KMS-11 (cell line): ENCODE measurements at regions not wholly inside any gene's neighbourhood (a gene's known extent, or its start where the extent isn't known, plus 50 kb on each side); places are given as distances from the start of the nearest gene placed in this dataset.

Experiments used
- H2AFZ ChIP-seq: fragments of 200-600 bp; sonication (generic); 2 replicates; pipeline ENCODE4 v1.6.1; 2016; ENCODE audit warnings: antibody characterized with exemption, mixed run types, low read depth
- H3K27ac ChIP-seq: fragments of 200-600 bp; sonication (generic); 2 replicates; pipeline ENCODE4 v1.6.1; 2016; ENCODE audit warnings: mild to moderate bottlenecking, mixed run types
- H3K27me3 ChIP-seq: fragments of 200-600 bp; sonication (generic); 2 replicates; pipeline ENCODE4 v1.6.1; 2017; ENCODE audit warnings: mild to moderate bottlenecking, low read depth, mixed run types, moderate library complexity; ENCODE audit not compliant: insufficient read depth
- H3K36me3 ChIP-seq: fragments of 200-600 bp; sonication (generic); 2 replicates; pipeline ENCODE4 v1.6.1; 2017; ENCODE audit warnings: mild to moderate bottlenecking, mixed run types; ENCODE audit not compliant: insufficient read depth
- H3K4me1 ChIP-seq: fragments of 200-600 bp; sonication (generic); 2 replicates; pipeline ENCODE4 v1.6.1; 2016; ENCODE audit warnings: mild to moderate bottlenecking, low read depth, mixed run types; ENCODE audit not compliant: poor library complexity, severe bottlenecking
- H3K4me2 ChIP-seq: fragments of 200-600 bp; sonication (generic); 2 replicates; pipeline ENCODE4 v1.7.0; 2016; ENCODE audit warnings: mild to moderate bottlenecking, mixed run types
- H3K4me3 ChIP-seq: fragments of 200-600 bp; sonication (generic); IDR thresholded peaks from 2 replicates; pipeline ENCODE4 v1.6.1; 2017; ENCODE audit warnings: low read depth, low read length, mixed read lengths; ENCODE audit not compliant: insufficient read depth
- H3K79me2 ChIP-seq: fragments of 200-600 bp; sonication (generic); 2 replicates; pipeline ENCODE4 v1.6.1; 2016; ENCODE audit warnings: low read depth, mixed run types; ENCODE audit not compliant: insufficient read depth
- H3K9ac ChIP-seq: fragments of 200-600 bp; sonication (generic); 2 replicates; pipeline ENCODE4 v1.6.1; 2016; ENCODE audit warnings: mild to moderate bottlenecking, mixed run types
- H4K20me1 ChIP-seq: fragments of 200-600 bp; sonication (generic); 2 replicates; pipeline ENCODE4 v1.6.1; 2016; ENCODE audit warnings: mild to moderate bottlenecking, mixed run types; ENCODE audit not compliant: insufficient read depth
- CTCF ChIP-seq: fragments of 200-600 bp; sonication (generic); conservative IDR thresholded peaks from 2 replicates; pipeline ENCODE4 v1.6.1; 2017; ENCODE audit warnings: low read depth, mild to moderate bottlenecking, antibody characterized with exemption, low read length, moderate library complexity, mixed read lengths

- H3K4me1 ChIP-seq = no peaks in the 10 kb centered on the region
- H3K27ac ChIP-seq = no peak overlapping the region
- no peak overlapping the region for H2AFZ ChIP-seq
- no peak overlapping the region for H3K4me3 ChIP-seq
- no peaks in the 10 kb centered on the region for H3K27me3 ChIP-seq
- H4K20me1 ChIP-seq = no peaks in the 10 kb centered on the region
- H3K4me2 ChIP-seq = no peak overlapping the region
- no peak overlapping the region for H3K9ac ChIP-seq
- no peaks in the 10 kb centered on the region for H3K36me3 ChIP-seq
- TF ChIP-seq CTCF = no peak
- H3K79me2 ChIP-seq = no peaks in the 10 kb centered on the region
These were observed 431.2 kb upstream of the TCF4 start for GRCh38 chr18:56019156-56019555.

GRCh38 chr18:56009411-56009810 is 421.4 kb upstream of the TCF4 start:
- H3K4me2 ChIP-seq = no peak overlapping the region
- no peak overlapping the region for H3K4me3 ChIP-seq

GRCh38 chr18:56003720-56004088 is 415.7 kb upstream of the TCF4 start:
- Histone ChIP-seq H3K27ac (peak overlapping the region; percentile 2; the same call in 1 of the 2 replicates), H3K4me2 (peak overlapping the region; percentile 30; the same call in 1 of the 2 replicates), H4K20me1 (no peaks in the 10 kb centered on the region), H2AFZ (no peak overlapping the region), H3K9ac (no peak overlapping the region), H3K36me3 (no peaks in the 10 kb centered on the region), H3K4me1 (peaks cover 56% of the 10 kb centered on the region), H3K79me2 (no peaks in the 10 kb centered on the region), H3K27me3 (no peaks in the 10 kb centered on the region), H3K4me3 (no peak overlapping the region)
- TF ChIP-seq CTCF = no peak

More at GRCh38 chr18:56009411-56009810, 421.4 kb upstream of the TCF4 start:
- Histone ChIP-seq H3K27me3 (no peaks in the 10 kb centered on the region), H3K27ac (no peak overlapping the region), H3K79me2 (no peaks in the 10 kb centered on the region), H3K36me3 (no peaks in the 10 kb centered on the region), H3K4me1 (peaks cover 1% of the 10 kb centered on the region), H3K9ac (no peak overlapping the region), H4K20me1 (no peaks in the 10 kb centered on the region), H2AFZ (no peak overlapping the region)
- TF ChIP-seq CTCF = no peak

GRCh38 chr18:56003009-56003719 is 415.2 kb upstream of the TCF4 start:
- Histone ChIP-seq H3K36me3 (no peaks in the 10 kb centered on the region), H3K27ac (peak overlapping the region; percentile 2; the same call in 1 of the 2 replicates), H4K20me1 (no peaks in the 10 kb centered on the region), H3K4me2 (peak overlapping the region; percentile 30), H3K9ac (no peak overlapping the region), H3K79me2 (no peaks in the 10 kb centered on the region), H3K4me1 (peaks cover 62% of the 10 kb centered on the region), H3K4me3 (no peak overlapping the region), H3K27me3 (no peaks in the 10 kb centered on the region), H2AFZ (no peak overlapping the region)
- no peak for TF ChIP-seq CTCF
